GM19324 (cell line): ENCODE measurements at regions not wholly inside any gene's neighbourhood (a gene's known extent, or its start where the extent isn't known, plus 50 kb on each side); places are given as distances from the start of the nearest gene placed in this dataset.

ENCODE experiments used
- ATAC-seq: cut with Tn5 transposase; IDR thresholded peaks from one replicate; pipeline ENCODE4 v1.9.1; 2021; ENCODE audit warnings: mild to moderate bottlenecking, moderate library complexity; ENCODE audit not compliant: unreplicated experiment, low FRiP score

DNA sequence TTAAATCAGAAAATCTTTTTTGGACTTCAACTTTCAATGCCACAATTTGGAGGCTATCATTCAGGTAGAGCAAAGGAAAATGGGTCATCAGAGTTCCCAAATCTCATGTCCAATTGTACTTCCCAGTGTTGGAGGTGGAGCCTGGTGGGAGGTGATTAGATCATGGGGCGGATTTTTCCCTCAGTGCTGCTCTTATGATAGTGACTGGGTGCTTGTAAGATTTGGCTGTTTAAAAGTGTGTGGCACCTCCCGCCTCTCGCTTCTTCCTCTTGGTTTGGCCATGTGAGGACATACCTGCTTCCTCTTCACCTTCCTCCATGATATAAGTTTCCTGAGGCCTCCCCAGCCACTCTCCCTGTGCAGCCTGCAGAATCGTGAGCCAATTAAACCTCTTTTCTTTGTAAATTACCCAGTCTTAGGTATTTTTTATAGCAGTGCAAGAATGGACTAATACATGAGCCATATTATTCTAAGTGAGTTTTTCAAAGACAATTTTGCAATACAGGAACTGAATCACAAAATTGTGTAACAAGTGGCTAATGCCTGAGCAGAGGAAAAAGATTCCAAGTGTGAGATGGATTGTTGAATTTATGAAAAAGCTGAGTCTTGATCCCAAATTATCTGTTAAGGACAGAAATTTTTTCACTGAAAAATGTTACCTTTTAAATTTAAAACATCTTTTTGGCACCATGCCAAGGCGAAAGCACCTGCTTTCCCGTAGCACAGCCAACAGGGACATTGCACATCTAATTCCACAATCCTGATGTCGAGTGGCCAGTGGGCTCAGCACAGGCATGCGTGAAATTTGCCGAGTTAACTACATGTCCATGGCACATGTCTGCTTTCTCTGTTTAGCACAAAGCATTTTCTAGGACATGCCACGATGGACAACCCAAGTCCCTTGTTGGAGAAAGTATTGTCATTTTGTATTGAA lies 150.9 kb downstream of the COL6A3 start:
- no peak for ATAC-seq

- ATAC-seq = no peak
Observed at GRCh38 chr2:237264480-237265219, 149.3 kb downstream of the COL6A3 start.

DNA sequence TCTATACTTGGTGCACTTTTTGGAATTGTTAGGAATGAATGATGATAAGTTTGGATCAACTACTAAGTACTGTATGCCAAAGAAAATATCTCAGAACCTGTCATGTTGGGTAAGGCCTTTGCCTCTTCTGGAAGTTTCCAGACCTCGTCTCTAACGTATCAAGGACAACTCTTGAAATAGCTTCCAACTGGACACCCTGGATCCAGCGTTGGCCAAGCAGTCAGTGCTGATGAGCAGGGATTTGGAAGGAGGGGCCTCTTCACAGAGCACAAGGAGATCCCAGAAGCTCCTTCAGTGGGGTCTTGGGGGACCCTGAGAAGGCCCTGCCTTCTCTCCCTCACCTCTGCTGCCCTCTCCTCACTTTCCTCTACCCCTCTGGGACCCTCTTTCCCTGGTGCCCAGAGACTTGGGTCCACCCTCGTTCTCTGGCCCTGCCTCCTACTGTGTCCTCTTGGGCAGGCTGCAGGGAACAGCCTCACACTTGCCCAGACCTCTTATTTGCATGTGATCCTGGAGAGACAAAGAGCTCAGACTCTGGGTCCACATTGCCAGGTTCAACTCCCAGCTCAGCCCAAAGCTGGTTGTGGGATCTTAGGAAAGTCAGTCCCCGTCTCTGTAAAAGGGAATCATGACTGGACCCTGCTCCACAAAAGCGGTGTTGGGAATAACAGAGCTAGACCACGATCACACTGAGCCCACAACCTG lies 145.8 kb downstream of the COL6A3 start:
- ATAC-seq = no peak

DNA sequence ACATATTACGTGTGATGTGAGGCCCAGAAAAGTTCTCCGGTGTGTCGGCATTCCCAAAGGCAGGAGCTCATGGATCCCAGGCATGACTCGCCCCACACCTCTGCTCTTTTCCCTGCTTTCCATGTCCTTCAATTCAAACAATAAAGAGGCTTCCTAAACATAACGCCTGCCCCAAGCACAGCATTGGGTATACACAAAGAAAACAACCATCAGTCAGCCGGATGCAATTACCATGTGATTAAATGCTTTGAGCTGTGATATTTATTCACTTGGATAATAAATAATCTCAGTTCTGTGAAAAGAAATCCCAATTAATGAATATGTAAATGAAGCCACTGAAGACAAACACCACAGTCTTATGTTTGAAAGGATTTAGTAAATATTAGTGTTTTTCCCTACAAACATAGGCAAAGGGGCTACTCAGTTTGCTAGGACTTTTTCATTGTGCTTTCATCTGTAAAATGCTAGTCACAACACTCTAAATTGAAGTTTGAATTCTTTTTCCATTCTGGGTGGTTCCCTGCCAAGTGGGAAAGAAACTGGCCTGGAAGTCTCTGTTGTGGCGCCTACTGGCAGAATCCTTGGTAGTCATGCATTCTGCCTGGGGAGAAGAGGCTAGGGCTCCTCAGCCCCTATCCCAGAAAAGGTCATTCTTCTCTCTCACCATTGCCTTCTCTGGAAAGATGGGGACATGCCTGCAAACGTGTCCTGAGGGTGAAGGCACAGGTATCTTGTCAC lies 144.7 kb downstream of the COL6A3 start:
- ATAC-seq = no peak

DNA sequence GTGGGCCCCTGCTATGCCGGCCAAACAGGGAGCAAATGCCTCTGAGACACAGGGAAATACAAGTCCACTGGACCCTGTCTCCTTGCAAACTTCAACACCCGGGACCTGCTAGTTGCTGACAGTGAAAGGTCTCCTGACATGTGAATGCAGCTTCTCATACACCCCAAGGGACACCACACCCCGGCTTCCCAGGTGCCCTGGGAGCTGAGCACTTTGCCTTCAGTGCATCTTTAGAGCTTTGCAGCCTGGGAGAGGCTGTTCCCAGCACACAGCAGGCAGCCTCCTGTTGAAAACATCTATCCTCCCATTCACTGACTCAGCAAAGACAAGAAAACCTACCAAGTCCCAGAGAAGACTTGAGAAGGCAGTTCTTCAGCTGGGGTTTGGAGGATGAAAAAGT lies 143.4 kb downstream of the COL6A3 start:
- ATAC-seq = no peak

- ATAC-seq = no peak
Observed at GRCh38 chr2:237271698-237272652, 142.0 kb downstream of the COL6A3 start.
